ENCODE measurements at regions not wholly inside any gene's neighbourhood (a gene's known extent, or its start where the extent isn't known, plus 50 kb on each side); places are given as distances from the start of the nearest gene placed in this dataset.
A peak's percentile ranks its signal among the peaks of the same experiment; 100 is the strongest.

- no peak for DNase-seq (ENCODE audit: low spot score)
These were observed 84.5 kb upstream of the CDKN3 start for GRCh38 chr14:54312166-54312801.

GRCh38 chr14:54314365-54315104, 82.3 kb upstream of the CDKN3 start:
- no peak for DNase-seq (ENCODE audit: low spot score)

- no peak for DNase-seq (ENCODE audit: low spot score)
These were observed 80.2 kb upstream of the CDKN3 start for GRCh38 chr14:54316652-54317051.

GRCh38 chr14:54317391-54317790, 79.4 kb upstream of the CDKN3 start:
- DNase-seq (ENCODE audit: low spot score) = no peak

- DNase-seq (ENCODE audit: low spot score) = no peak
These were observed 74.6 kb upstream of the CDKN3 start for GRCh38 chr14:54322246-54322645.

- no peak for DNase-seq (ENCODE audit: low spot score)
These were observed 74.0 kb upstream of the CDKN3 start for GRCh38 chr14:54322701-54323337.

GRCh38 chr14:54325766-54326165, 71.0 kb upstream of the CDKN3 start:
- no peak for DNase-seq (ENCODE audit: low spot score)

GRCh38 chr14:54329082-54329695, 67.6 kb upstream of the CDKN3 start:
- peak; percentile 69 for DNase-seq (ENCODE audit: low spot score)

GRCh38 chr14:54330876-54331275, 65.9 kb upstream of the CDKN3 start:
- DNase-seq (ENCODE audit: low spot score) = no peak

GRCh38 chr14:54331516-54331915, 65.3 kb upstream of the CDKN3 start:
- no peak for DNase-seq (ENCODE audit: low spot score)

- peak; percentile 24 for DNase-seq (ENCODE audit: low spot score)
These were observed 64.3 kb upstream of the CDKN3 start for GRCh38 chr14:54332490-54332889.

- no peak for DNase-seq (ENCODE audit: low spot score)
These were observed 63.3 kb upstream of the CDKN3 start for GRCh38 chr14:54333511-54333910.

GRCh38 chr14:54335569-54336155, 61.1 kb upstream of the CDKN3 start:
- no peak for DNase-seq (ENCODE audit: low spot score)

- DNase-seq (ENCODE audit: low spot score) = no peak
These were observed 59.5 kb upstream of the CDKN3 start for GRCh38 chr14:54337314-54337713.

- no peak for DNase-seq (ENCODE audit: low spot score)
These were observed 58.0 kb upstream of the CDKN3 start for GRCh38 chr14:54338696-54339317.

- no peak for DNase-seq (ENCODE audit: low spot score)
These were observed 57.0 kb upstream of the CDKN3 start for GRCh38 chr14:54339771-54340170.

- DNase-seq (ENCODE audit: low spot score) = no peak
These were observed 54.0 kb upstream of the CDKN3 start for GRCh38 chr14:54342806-54343205.

- no peak for DNase-seq (ENCODE audit: low spot score)
These were observed 53.3 kb upstream of the CDKN3 start for GRCh38 chr14:54343272-54344121.

GRCh38 chr14:54344445-54344844, 52.4 kb upstream of the CDKN3 start:
- no peak for DNase-seq (ENCODE audit: low spot score)

GRCh38 chr14:54346257-54346656, 50.5 kb upstream of the CDKN3 start:
- DNase-seq (ENCODE audit: low spot score) = no peak
